ENCODE measurements at regions not wholly inside any gene's neighbourhood (a gene's known extent, or its start where the extent isn't known, plus 50 kb on each side); places are given as distances from the start of the nearest gene placed in this dataset.

DNA sequence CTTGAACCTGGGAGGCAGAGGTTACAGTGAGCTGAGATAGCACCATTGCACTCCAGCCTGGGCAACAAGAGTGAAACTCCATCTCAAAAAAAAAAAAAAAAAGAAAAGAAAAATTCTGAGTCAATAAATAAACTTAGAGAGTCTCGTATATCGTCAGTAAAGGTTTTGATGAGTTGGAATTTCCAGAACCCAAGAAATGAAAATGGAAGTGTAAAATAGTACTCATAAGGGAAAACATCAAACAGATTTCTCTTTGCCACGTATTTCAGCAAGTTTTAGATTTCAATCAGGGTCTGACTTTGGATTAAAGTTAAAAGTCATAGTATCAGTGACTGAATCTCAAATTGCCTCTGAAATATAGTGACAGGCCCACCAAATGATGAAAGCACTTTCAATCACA is 71.4 kb upstream of the SPOPL start:
- no peak overlapping the region for H3K27ac Mint-ChIP-seq
- H3K4me1 Mint-ChIP-seq (ENCODE audit: low read depth in 2 of 2) = no peaks in the 10 kb centered on the region
- H3K4me3 Mint-ChIP-seq = no peak overlapping the region
- no peaks in the 10 kb centered on the region for H3K36me3 Mint-ChIP-seq (ENCODE audit: insufficient read depth)
- peaks cover 5 to 17% of the 10 kb centered on the region in 2 donors for H3K9me3 Mint-ChIP-seq
- DNase-seq = no peak
- no peaks in the 10 kb centered on the region for H3K27me3 Mint-ChIP-seq
- ATAC-seq (replicated peaks) = no peak

DNA sequence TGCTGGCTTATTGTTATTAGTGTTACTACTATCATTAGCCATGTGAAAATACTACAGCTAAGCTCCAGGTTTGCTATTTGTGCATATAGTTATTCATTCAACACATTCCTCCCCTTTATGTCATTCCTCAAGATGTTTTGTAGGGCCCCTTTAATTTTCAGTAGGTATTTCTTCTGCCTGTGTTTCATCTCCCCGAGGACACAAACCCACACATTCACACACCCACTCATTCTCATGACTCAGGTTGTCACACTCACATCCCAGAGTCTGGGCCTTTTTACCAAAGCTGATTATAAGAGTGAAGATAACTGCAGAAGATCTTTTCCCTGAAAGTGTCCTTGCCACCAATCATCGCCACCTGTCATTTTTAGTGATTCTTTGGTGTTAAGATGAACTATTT is 68.6 kb upstream of the SPOPL start:
- Mint-ChIP-seq H3K36me3 (ENCODE audit: insufficient read depth) (no peaks in the 10 kb centered on the region), H3K27ac (no peak overlapping the region)

DNA sequence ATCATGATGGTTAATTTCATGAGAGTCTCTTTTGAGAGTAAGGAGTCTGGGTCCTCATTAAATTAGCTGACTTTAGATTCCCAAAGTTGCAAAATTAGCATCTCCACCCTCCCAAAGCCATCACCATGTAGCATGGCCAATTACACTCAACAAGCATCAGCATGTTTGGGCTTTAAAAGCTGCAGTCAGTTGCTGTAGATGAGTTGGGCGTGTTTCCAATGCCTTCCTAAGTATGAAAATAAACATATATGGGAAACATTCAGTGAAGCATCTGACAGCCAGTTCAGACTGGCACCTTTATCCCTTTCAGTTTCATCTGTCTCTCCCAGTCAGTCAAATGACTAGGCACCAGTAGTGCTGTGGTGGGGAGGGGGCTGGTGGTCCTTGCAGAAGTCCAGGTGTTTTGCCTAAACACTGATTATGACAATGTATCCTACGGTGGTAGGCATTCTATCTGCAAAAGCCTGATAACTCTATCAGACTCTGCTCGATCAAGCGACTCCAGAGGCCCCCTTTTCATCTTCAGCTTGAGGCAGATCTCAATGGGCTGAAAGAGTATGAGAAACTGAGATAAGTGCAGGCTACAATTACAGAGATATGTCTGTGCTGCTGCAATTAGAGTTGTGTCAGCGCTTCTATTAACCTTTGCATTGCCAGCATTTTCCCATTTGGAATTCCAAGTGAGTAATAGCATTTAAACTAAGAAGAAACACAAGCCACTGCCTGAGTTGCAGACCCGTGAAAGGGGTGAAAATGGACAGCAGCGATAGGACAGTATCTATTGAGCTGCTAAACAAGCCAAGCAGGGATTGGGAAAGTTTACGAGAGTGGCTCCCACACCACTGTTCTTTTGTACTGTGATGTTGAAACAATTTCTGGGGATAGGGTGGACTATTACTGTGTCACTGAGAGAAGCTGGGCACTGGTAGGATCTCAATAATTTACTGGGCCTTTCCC is 67.3 kb upstream of the SPOPL start:
- H3K4me3 Mint-ChIP-seq = no peak overlapping the region
- H3K27ac Mint-ChIP-seq = no peak overlapping the region
- H3K9me3 Mint-ChIP-seq = peaks cover 0 to 5% of the 10 kb centered on the region in 2 donors
- ATAC-seq (replicated peaks) (no peak), DNase-seq (no peak)
- no peaks in the 10 kb centered on the region for H3K4me1 Mint-ChIP-seq (ENCODE audit: low read depth in 2 of 2)
- H3K27me3 Mint-ChIP-seq = no peaks in the 10 kb centered on the region
- H3K36me3 Mint-ChIP-seq (ENCODE audit: insufficient read depth) = no peaks in the 10 kb centered on the region

More for the DNA sequence above, 68.6 kb upstream of the SPOPL start:
- no peak overlapping the region for H3K4me3 Mint-ChIP-seq
- peaks cover 0 to 7% of the 10 kb centered on the region in 2 donors for H3K9me3 Mint-ChIP-seq
- no peaks in the 10 kb centered on the region for H3K4me1 Mint-ChIP-seq (ENCODE audit: low read depth in 2 of 2)
- DNase-seq (no peak), ATAC-seq (replicated peaks) (no peak)
- H3K27me3 Mint-ChIP-seq = no peaks in the 10 kb centered on the region

DNA sequence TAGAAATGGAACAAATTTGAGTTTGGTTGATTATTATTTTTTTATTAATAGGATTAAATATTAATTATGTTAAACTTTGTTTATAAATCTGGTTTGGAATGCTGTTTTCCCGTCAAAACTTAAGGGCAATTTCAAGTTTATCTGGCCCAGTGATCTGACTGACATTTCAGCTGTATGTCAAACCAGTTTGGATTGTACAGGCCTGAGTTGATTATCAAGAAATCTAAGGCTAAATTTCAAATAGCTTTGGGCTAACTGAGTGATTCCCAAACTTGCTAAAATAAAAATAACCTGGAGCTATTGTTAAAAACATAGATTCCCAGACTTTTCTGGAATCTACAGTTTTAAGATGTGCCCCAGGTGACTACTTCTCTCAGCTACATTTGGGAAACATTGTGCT is 65.9 kb upstream of the SPOPL start:
- H3K27me3 Mint-ChIP-seq = no peaks in the 10 kb centered on the region
- H3K9me3 Mint-ChIP-seq = no peaks in the 10 kb centered on the region
- no peaks in the 10 kb centered on the region for H3K4me1 Mint-ChIP-seq (ENCODE audit: low read depth in 2 of 2)
- no peak overlapping the region for H3K27ac Mint-ChIP-seq
- H3K4me3 Mint-ChIP-seq = no peak overlapping the region
- H3K36me3 Mint-ChIP-seq (ENCODE audit: insufficient read depth) = no peaks in the 10 kb centered on the region
- DNase-seq (no peak), ATAC-seq (replicated peaks) (no peak)

DNA sequence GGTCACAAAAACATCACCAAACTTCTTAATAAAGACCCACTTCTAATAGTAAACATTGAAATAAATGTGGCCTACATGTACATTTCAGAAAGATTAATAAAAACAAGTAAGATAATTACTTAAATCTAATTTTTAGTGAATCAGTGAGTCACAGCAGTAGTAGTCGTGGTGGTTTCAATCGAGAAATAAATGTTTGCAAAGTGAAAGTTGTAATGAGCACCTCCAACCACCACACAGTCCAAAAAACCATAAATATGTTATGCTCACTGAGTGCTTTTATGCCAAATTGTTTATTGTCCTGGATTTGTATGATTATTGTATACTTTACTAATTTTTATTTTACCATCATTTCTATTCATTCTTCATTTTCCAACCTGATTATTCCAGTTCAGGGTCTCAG is 61.8 kb upstream of the SPOPL start:
- ATAC-seq (replicated peaks) (no peak), DNase-seq (no peak)
- Mint-ChIP-seq H3K27me3 (no peaks in the 10 kb centered on the region), H3K4me1 (ENCODE audit: low read depth in 2 of 2) (no peaks in the 10 kb centered on the region), H3K27ac (no peak overlapping the region), H3K36me3 (ENCODE audit: insufficient read depth) (no peaks in the 10 kb centered on the region), H3K9me3 (peaks cover 0 to 3% of the 10 kb centered on the region in 2 donors), H3K4me3 (no peak overlapping the region)

DNA sequence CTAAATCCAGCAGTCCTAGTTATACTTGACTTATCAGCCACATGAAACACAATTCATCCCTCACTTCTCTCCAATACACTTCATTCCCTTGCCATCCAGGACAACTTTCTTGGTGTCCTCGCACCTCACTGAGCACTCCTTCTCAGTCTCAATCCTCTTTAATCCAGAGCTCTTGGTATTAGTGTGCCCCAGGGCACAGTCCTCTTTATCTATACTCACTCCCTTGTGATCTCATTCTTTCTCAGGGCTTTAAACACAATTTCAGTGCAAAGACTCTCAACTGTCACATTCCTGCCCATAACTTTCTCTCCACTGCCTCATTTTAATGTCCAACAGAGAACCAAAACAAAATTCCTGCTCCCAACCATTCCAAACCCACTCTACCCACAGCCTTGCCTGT is 60.8 kb upstream of the SPOPL start:
- Mint-ChIP-seq H3K9me3 (peaks cover 0 to 3% of the 10 kb centered on the region in 2 donors), H3K27me3 (no peaks in the 10 kb centered on the region), H3K36me3 (ENCODE audit: insufficient read depth) (no peaks in the 10 kb centered on the region), H3K4me3 (no peak overlapping the region), H3K4me1 (ENCODE audit: low read depth in 2 of 2) (no peaks in the 10 kb centered on the region), H3K27ac (no peak overlapping the region)
- DNase-seq (no peak), ATAC-seq (replicated peaks) (no peak)

DNA sequence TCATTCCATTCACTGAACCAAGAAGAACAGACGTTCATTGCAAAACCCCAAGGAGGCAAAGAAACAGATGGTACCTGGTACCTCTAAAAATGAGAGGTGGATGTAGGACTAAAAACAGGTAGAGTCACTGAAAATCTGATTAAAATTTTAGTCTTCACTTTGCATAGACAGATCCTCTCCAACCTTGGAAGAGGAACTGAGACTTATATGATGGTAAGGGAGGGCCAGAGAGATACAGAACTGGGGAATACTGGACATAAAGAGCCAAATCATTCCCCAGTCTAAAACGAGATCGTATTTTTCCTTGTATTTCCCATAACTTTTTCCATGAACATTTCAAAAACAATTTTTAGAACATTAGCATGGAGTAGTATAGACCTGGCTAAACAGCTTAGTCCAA is 59.7 kb upstream of the SPOPL start:
- no peaks in the 10 kb centered on the region for H3K27me3 Mint-ChIP-seq
- peaks cover 0 to 3% of the 10 kb centered on the region in 2 donors for H3K9me3 Mint-ChIP-seq
- no peak for ATAC-seq (replicated peaks)
- no peak overlapping the region for H3K27ac Mint-ChIP-seq
- no peaks in the 10 kb centered on the region for H3K36me3 Mint-ChIP-seq (ENCODE audit: insufficient read depth)
- no peak overlapping the region for H3K4me3 Mint-ChIP-seq
- H3K4me1 Mint-ChIP-seq (ENCODE audit: low read depth in 2 of 2) = no peaks in the 10 kb centered on the region
- no peak for DNase-seq

DNA sequence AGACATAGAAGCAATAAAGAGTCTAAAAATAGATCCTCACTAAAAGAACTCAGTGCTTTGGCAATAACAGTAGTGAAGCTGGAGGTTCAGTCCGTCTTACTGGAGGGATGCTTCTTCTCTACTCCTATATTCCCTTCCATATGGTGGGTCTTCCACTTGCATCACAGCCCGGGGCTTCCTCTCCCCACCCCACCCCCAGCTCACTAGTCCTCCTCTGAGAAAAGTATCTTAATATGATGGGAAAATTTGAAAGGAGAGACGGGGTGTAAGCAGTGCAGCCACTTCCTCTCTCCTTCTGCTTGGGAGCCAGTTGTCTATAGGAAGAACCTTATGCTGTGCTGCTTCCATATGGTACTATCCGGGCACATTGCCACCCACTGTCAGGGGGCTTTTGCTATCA is 57.2 kb upstream of the SPOPL start:
- H3K27ac Mint-ChIP-seq = no peak overlapping the region
- DNase-seq (no peak), ATAC-seq (replicated peaks) (no peak)
- H3K36me3 Mint-ChIP-seq (ENCODE audit: insufficient read depth) = no peaks in the 10 kb centered on the region
- H3K27me3 Mint-ChIP-seq = no peaks in the 10 kb centered on the region
- H3K4me1 Mint-ChIP-seq (ENCODE audit: low read depth in 2 of 2) = no peaks in the 10 kb centered on the region
- H3K4me3 Mint-ChIP-seq = no peak overlapping the region
- peaks cover 0 to 3% of the 10 kb centered on the region in 2 donors for H3K9me3 Mint-ChIP-seq

DNA sequence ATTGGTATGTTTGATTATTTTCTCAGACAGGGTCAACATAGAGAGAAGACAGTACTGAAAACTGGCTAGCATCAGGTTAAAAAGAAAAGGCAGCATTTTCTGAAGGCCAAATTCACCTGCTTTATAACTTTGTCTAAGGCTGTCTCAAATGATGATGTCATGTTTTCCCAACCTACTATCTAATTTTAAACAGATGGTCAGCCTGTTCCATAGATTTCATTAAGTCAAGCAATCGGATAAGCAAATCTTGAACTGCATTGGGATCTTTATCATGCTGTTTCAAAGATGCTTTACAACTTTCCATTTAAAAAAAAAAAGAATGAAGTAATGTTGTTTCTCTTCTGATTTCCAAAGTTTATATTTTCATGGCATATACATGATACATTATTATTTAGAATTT is 56.3 kb upstream of the SPOPL start:
- Mint-ChIP-seq H3K36me3 (ENCODE audit: insufficient read depth) (no peaks in the 10 kb centered on the region), H3K27ac (no peak overlapping the region), H3K4me1 (ENCODE audit: low read depth in 2 of 2) (no peaks in the 10 kb centered on the region), H3K4me3 (no peak overlapping the region), H3K9me3 (peaks cover 0 to 3% of the 10 kb centered on the region in 2 donors), H3K27me3 (no peaks in the 10 kb centered on the region)
- ATAC-seq (replicated peaks) = no peak
- DNase-seq = no peak

DNA sequence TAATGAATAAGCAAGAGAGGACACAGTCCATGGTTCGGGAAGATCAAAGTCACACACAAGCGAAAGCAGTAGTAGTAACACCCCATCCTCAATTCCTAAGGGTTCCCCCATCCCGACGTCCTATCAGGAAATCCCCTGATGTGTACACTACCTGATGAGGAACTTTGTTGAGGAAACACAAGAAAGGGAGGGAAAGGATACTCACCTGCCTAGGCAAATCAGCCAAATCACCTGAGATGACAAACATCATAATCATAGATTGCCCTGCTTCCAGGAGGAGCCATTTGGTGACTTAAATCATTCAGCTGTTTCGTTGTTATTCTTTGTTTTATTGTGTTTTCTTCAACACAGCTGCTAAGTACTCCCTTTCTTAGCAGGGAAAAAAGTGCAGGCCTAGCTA is 55.5 kb upstream of the SPOPL start:
- DNase-seq (no peak), ATAC-seq (replicated peaks) (no peak)
- H3K4me3 Mint-ChIP-seq = no peak overlapping the region
- no peak overlapping the region for H3K27ac Mint-ChIP-seq
- H3K4me1 Mint-ChIP-seq (ENCODE audit: low read depth in 2 of 2) = no peaks in the 10 kb centered on the region
- H3K36me3 Mint-ChIP-seq (ENCODE audit: insufficient read depth) = peaks cover 2% of the 10 kb centered on the region
- no peaks in the 10 kb centered on the region for H3K27me3 Mint-ChIP-seq
- H3K9me3 Mint-ChIP-seq = peaks cover 0 to 3% of the 10 kb centered on the region in 2 donors

DNA sequence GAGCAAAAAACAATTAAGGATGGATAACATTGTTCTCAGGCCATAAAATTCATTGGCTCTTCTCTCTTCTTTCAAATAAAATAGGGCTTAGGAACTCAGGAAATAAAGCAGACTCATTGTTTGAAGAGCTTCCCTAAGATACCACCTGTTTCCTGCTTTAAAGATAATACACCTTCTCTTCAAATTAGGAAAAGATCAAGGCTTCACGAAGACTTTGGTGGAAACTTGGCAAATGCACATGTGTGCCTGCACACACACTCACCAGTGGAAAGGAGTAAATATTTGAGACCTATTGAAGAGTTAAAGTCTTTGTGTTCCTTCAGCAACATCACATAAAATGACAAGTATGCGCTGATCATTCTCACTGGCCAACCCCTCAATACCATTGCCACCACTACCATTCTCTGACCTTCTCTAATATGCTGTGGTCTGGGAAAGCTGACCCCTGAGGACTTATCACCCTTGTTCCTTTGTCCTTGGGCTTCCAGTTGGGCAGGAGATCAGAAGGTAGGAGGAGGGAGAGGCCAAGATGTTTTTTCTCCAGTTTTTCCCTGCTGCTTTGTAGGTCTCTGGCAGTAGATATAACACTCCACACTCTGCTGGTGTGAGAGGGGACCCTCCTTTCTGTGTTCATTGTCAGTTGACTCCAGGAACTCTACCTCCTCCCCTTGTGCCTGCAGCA is 53.5 kb upstream of the SPOPL start:
- H3K4me3 Mint-ChIP-seq = no peak overlapping the region
- H3K36me3 Mint-ChIP-seq (ENCODE audit: insufficient read depth) = peaks cover 4% of the 10 kb centered on the region
- DNase-seq = no peak
- H3K4me1 Mint-ChIP-seq (ENCODE audit: low read depth in 2 of 2) = no peaks in the 10 kb centered on the region
- ATAC-seq (replicated peaks) = no peak
- H3K27ac Mint-ChIP-seq = no peak overlapping the region
- H3K9me3 Mint-ChIP-seq = no peaks in the 10 kb centered on the region
- no peaks in the 10 kb centered on the region for H3K27me3 Mint-ChIP-seq
